Body of pancreas (tissue), 4 donors: ENCODE measurements at regions not wholly inside any gene's neighbourhood (a gene's known extent, or its start where the extent isn't known, plus 50 kb on each side); places are given as distances from the start of the nearest gene placed in this dataset.

Experiments
- ATAC-seq: fragments of 150-250 bp; one replicate; pipeline ENCODE4 v1.9.1; 2016
- DNase-seq, 4 donors: peaks; one replicate each; pipeline ENCODE4 v3.0.0-alpha.2; 2019
- H3K27ac ChIP-seq, 4 donors: fragments of 200-600 bp; sonication (generic); 1 replicate in 3 of 4; 2 replicates in 1 of 4; pipeline versions ENCODE4 v1.5.1 to v1.6.1; 2016 to 2019; ENCODE audit warnings: mild to moderate bottlenecking in 1 of 4, mixed read lengths in 1 of 4, moderate library complexity in 1 of 4
- H3K27me3 ChIP-seq, 2 donors: fragments of 200-600 bp; sonication (generic); one replicate each; pipeline ENCODE4 v1.6.0; 2016; ENCODE audit warnings: mild to moderate bottlenecking in 1 of 2
- H3K36me3 ChIP-seq, 2 donors: fragments of 200-600 bp; sonication (generic); replicated peaks in 1 of 2; 2 replicates each; pipeline ENCODE4 v1.5.1; 2016; ENCODE audit warnings: low read depth in 2 of 2; ENCODE audit not compliant: insufficient read depth in 1 of 2
- H3K4me1 ChIP-seq: fragments of 200-600 bp; sonication (generic); one replicate; pipeline ENCODE4 v1.6.0; 2016
- H3K4me3 ChIP-seq, 2 donors: fragments of 200-600 bp; sonication (generic); 1 replicate in 1 of 2; 2 replicates in 1 of 2; pipeline ENCODE4 v1.5.1; 2016 to 2019
- H3K9me3 ChIP-seq, 3 donors: fragments of 200-600 bp; sonication (generic); 1 replicate in 2 of 3; 2 replicates in 1 of 3; pipeline ENCODE4 v1.5.1; 2016
- CTCF ChIP-seq, 7 experiments: fragments of 450-650 bp in 4 of 7; fragments of 200-600 bp in 3 of 7; sonication (generic) in 3 of 7; IDR thresholded peaks; one replicate each; pipeline ENCODE4 v1.5.1; 2016 to 2019; ENCODE audit warnings: antibody characterized with exemption in 7 of 7
- POLR2A ChIP-seq, 3 donors: fragments of 450-650 bp; IDR thresholded peaks; one replicate each; pipeline ENCODE4 v1.6.1; 2016; ENCODE audit warnings: antibody characterized with exemption in 3 of 3, mild to moderate bottlenecking in 2 of 3
- WGBS, 2 donors: methylation state at CpG; one replicate each; pipeline ENCODE4 v1.1.5; 2017; 5-methylcytosine and 5-hydroxymethylcytosine counted together
- intact Hi-C: fragments of 100-400 bp; cut with DNase I; formaldehyde crosslinking; loops from one replicate; pipeline ENCODE4 v1.15.1; 2023

- ATAC-seq = no peak
- H3K9me3 ChIP-seq = no peaks in the 10 kb centered on the region
- H3K4me3 ChIP-seq = no peak overlapping the region
- TF ChIP-seq CTCF (IDR thresholded peaks at IDR 0.05) = no peak
- no peak for TF ChIP-seq POLR2A (IDR thresholded peaks at IDR 0.05)
- no peak for DNase-seq
- WGBS, 2 donors = 87 to 91% methylated on average over 2 of the region's 2 CpGs
- no peak overlapping the region for H3K27ac ChIP-seq
- intact Hi-C loops = no loop called here
- no peaks in the 10 kb centered on the region for H3K4me1 ChIP-seq
- H3K36me3 ChIP-seq = no peaks in the 10 kb centered on the region
- H3K27me3 ChIP-seq = no peaks in the 10 kb centered on the region
Measured at GRCh38 chr5:103758996-103759395, 196.4 kb upstream of the NUDT12 start.

GRCh38 chr5:103755974-103756373 lies 193.4 kb upstream of the NUDT12 start:
- H3K4me3 ChIP-seq = no peak overlapping the region
- H3K27me3 ChIP-seq = no peaks in the 10 kb centered on the region
- no peaks in the 10 kb centered on the region for H3K4me1 ChIP-seq
- H3K9me3 ChIP-seq = no peaks in the 10 kb centered on the region
- H3K27ac ChIP-seq = no peak overlapping the region
- DNase-seq (no peak), ATAC-seq (no peak)
- intact Hi-C loops = no loop called here
- TF ChIP-seq POLR2A (IDR thresholded peaks at IDR 0.05) (no peak), CTCF (IDR thresholded peaks at IDR 0.05) (no peak)
- H3K36me3 ChIP-seq = no peaks in the 10 kb centered on the region

- 92 to 95% methylated on average over 2 of the region's 2 CpGs for WGBS, 2 donors
- no peak overlapping the region for H3K27ac ChIP-seq
Measured at GRCh38 chr5:103745353-103746065, 182.9 kb upstream of the NUDT12 start.

GRCh38 chr5:103744159-103744558 lies 181.6 kb upstream of the NUDT12 start:
- DNase-seq (no peak), ATAC-seq (no peak)
- intact Hi-C loops = no loop called here
- TF ChIP-seq CTCF (IDR thresholded peaks at IDR 0.05) = no peak
- TF ChIP-seq POLR2A (IDR thresholded peaks at IDR 0.05) = no peak
- H3K9me3 ChIP-seq = no peaks in the 10 kb centered on the region
- H3K4me1 ChIP-seq = no peaks in the 10 kb centered on the region
- no peaks in the 10 kb centered on the region for H3K36me3 ChIP-seq
- no peak overlapping the region for H3K27ac ChIP-seq
- H3K4me3 ChIP-seq = no peak overlapping the region
- no peaks in the 10 kb centered on the region for H3K27me3 ChIP-seq
- 74 to 82% methylated on average over 4 of the region's 4 CpGs for WGBS, 2 donors

More at GRCh38 chr5:103745353-103746065, 182.9 kb upstream of the NUDT12 start:
- Histone ChIP-seq H3K4me1 (no peaks in the 10 kb centered on the region), H3K27me3 (no peaks in the 10 kb centered on the region), H3K9me3 (no peaks in the 10 kb centered on the region), H3K36me3 (no peaks in the 10 kb centered on the region), H3K4me3 (no peak overlapping the region)
- DNase-seq (no peak), ATAC-seq (no peak)
- intact Hi-C loops = no loop called here
- no peak for TF ChIP-seq CTCF (IDR thresholded peaks at IDR 0.05)
- TF ChIP-seq POLR2A (IDR thresholded peaks at IDR 0.05) = no peak

- H3K27ac ChIP-seq = no peak overlapping the region
- no peaks in the 10 kb centered on the region for H3K4me1 ChIP-seq
- ATAC-seq = no peak
- H3K4me3 ChIP-seq = no peak overlapping the region
- intact Hi-C loops = no loop called here
- H3K27me3 ChIP-seq = no peaks in the 10 kb centered on the region
- 61 to 69% methylated on average over 2 of the region's 2 CpGs for WGBS, 2 donors
- no peaks in the 10 kb centered on the region for H3K36me3 ChIP-seq
- no peak for DNase-seq
- no peaks in the 10 kb centered on the region for H3K9me3 ChIP-seq
- TF ChIP-seq CTCF (IDR thresholded peaks at IDR 0.05) (no peak), POLR2A (IDR thresholded peaks at IDR 0.05) (no peak)
Measured at GRCh38 chr5:103743421-103743820, 180.8 kb upstream of the NUDT12 start.
